Forelimb muscle (tissue), 1 donor: ENCODE measurements at regions not wholly inside any gene's neighbourhood (a gene's known extent, or its start where the extent isn't known, plus 50 kb on each side); places are given as distances from the start of the nearest gene placed in this dataset.
"Not testable (repeated sequence)": the region's sequence is repeated elsewhere in the genome, so short reads cannot be mapped to it uniquely, and the experiment has no call there.

Source experiments
- DNase-seq: peaks from one replicate; pipeline ENCODE4 v3.0.0-alpha.2; 2013; ENCODE audit warnings: low read depth

DNA sequence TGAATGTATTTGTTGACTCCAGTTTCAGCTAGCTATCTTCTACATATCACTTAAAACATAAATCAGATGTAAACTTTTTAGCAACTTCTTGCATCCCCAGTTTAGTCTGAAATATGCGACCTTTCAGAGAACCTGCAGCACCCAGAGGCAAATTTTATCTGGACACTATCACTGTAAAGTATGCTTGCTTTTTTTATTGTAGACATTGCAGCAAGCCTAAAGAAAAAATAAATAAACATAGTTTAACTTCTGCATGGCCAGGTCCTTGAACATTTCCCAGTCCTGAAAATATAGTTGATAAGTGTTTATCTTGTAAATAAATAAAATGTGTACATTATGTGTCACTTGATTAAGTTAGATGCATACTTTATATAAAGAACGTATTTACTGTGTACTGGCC lies 1829.4 kb downstream of the PCDH9 start:
- no peak for DNase-seq

DNA sequence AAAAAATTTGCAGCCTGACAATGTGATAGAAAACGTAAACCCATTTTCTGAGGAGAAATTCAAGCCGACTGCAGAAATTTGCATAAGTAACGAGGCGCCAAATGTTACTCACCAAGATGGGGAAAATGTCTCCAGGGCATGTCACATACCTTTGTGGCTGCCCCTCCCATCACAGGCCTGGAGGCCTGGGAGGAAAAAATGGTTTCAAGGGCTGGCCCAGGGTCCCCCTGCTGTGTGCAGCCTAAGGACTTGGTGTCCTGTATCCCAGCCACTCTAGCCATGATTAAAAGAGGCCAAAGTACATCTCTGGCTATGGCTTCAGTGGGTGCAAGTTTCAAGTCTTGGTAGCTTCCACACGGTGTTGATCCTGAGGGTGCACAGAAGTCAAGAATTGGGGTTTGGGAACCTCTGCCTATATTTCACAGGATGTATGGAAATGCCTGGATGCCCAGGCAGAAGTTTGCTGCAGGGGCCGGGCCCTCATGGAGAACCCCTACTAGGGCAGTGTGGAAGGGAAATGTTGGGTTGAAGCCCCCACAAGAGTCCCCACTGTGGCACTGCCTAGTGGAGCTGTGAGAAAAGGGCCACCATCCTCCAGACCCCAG lies 1842.3 kb downstream of the PCDH9 start:
- no peak for DNase-seq

DNA sequence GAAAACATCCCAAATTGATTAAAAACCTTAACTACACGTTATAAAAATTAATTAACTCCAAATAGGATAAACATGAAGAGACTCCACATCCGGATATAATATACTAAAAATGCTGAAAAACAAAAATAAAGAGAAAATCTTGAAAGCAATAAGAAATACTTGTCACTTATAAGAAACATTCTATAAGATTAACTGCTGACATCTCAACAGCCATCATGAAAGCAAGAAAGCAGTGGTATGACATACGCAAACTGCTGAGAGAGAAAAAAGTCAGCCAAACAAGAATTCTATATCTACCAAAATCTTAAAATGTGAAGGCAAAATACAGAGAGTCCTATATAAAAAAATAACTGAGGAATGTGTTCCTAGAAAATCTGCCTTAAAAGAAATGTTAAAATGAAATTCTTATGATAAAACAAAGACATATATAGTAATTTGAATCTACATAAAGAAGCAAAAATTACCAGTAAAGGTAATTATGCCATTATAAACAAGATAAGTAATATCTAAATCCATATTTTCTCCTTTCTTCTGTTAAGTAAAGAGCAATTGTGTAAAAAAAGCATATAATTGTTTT lies 1851.1 kb downstream of the PCDH9 start:
- DNase-seq: no peak

DNA sequence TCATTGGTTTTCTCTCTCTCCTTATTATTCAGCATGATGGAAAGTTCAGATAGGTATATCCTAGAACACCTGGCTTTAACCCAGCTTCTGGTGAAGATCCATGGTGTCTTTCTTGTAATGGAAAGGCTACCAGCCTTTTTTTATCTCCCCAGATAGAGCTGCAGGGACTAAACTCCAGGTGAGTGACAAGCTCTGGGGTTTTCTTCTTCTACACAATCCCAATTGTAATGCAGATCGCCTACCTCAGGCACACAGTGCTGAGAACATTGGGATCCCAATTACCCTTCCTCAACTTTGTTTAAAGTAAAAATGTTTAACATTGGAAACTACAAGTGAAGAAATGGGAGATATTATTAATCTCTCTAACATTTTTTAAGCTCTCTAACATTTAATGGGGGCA lies 1851.7 kb downstream of the PCDH9 start:
- DNase-seq: no peak

DNA sequence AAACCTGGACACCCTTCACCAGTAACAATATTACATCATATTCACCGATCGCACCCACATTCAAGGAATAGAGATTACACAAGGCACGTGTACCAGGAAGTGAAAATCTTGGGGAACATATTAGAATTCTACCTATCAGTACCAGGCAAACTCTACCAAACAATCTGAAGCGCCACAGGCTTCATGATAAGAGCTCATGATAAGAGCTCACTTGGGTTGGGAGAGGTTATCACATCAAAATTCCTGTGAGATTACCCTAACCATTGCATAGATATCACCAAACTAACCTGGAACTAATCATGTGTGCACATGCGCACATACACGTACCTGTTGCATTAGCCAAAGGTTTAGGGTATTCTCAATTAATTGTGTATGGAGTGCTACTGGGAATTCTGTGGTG lies 1861.3 kb downstream of the PCDH9 start:
- DNase-seq: no peak

DNA sequence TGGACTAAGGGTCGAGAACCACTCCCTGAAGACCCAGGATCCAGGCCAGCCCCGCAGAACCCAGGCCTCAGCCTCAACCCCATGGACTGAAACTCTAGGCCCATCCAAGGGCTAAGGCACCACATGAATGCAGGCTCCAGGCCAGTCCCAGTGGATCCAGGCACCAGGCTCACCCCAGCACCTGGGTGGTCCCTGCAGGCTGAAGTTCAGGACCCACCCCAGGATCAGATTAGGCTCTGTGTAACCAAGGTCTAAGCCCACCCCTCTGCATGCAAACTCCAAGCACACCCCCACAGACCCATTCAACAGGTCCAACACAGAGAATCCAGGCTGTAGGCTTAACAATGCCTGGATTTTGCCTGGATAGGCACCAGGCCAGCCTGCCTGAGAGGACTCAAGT lies 1876.2 kb downstream of the PCDH9 start:
- DNase-seq: no peak

DNA sequence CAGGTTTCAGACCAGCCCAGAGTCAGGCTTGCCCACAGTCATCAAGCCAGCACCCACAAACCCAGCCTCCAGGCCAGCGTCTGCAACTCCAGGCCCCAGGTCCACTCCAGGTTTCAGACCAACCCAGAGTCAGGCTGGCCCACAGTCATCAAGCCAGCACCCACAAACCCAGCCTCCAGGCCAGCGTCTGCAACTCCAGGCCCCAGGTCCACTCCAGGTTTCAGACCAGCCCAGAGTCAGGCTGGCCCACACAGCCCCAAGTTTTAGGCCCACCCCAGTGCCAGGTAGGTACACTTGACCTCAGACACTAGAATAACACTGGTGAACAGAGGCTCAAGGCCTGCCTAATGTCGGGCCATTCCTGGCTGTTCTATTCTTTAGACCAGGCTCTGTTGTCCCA lies 1877.0 kb downstream of the PCDH9 start:
- DNase-seq: not testable (repeated sequence)

DNA sequence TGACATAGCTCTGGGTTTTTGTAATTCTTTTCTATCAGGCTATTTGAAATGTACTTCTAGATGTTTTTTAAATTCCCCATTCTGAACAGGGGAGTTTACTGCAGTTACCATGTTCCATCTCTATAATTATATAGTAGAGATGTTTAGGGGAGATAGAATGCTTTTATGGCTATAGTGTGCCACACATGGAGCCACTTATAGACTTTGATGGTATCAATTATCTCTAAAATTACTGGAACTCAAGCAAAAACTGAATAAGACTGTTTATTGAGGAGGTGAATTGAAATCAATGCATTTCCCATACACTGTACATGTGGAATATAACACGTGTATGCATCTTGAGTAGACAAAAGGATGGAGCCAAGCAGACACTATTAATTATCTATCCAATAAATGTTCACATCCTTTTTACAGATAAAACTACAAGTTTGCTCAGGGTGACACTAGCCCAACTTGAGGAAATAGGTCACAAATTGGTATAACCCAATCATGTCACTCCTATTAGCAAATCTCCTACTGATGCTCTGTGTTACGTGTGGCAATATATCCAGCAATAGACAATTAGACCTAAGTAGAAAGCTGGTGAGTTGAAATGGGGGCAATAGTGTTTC lies 1882.6 kb downstream of the PCDH9 start:
- DNase-seq: no peak

DNA sequence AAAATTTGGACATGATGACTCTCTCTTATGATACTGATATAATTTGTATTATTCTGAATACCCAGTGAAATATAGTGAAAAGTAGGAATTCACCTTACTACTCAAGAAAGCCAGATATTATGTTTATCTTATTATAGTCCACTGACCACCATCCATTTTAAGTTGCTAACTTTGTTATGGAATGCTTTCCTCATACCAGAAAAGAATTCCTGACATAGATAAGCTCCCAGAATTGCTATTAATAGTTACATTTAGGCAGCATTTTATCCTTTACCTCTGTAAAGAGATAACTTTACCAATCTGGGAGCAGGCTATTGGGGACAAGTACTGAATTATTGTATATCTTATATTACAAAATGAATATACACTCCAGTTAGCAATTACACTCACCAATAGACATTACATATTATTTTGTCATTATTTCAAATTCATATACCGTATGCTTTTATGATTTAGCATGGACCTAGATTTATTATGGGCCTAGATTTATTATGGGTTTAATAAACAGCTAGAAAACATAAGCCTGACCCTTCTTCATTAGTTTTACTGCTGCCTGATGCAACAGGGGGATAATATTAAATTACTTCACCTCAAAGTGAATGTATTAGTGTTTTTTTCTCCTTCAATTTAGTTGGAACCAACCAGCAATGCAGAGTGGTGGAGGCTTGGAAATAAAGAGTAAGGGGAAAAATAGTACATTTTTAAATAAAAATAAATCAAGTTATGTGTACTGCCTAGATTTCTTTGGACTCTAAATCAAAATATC lies 1886.1 kb downstream of the PCDH9 start:
- no peak for DNase-seq

DNA sequence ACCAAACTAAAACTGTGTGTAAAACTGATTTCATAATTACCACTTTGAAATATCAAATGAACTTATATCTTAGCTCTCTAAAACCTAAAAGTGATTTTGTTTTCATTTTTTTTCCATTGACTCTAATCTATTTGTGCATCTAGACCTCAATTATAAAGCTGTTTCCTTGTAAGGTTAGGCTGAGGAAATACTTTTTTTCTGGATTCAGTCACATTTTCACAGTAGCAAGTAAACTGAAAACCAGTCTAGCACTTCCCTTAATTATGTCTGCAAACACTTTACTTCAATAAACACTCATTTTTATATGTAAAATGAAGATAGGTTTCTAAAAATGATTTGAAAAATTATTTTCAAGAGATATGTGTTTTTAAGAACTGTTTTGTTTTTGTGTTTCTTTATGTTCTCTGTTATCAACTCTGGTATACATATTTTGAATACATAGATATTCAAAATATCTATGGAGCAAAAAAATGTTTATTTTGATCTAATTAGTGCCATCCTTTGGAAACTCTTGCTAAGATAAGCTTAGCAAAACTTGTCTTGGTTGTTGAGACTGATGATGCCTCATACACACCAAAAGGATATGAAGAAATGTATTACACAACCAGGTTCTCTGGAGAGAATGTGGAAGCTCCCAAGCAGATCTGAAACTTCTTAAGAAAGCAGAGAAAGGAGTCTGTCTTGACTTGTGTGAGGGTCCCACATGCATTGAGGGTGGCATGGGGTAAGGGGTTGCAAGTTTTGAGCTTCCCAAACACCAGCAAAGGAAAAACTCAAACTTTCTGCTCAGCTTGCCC lies 1887.4 kb downstream of the PCDH9 start:
- DNase-seq: no peak

DNA sequence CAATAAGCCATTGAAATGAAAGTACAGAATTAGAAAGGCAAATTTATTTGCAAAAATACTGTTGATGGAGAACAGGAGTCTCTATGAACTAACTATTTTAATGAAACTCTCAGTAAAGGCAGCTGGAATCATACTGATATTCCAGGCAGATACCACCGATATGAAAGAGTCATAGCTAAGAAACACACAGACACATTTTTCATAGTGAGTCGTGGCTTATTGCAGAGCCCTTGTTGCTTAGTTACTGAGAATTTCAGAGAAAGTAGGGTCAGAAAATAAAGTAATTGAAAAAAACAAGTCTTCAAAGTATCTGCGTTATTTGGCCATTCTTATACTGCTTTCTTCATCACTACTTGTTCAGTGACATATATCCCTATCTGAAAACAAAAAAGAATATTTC lies 1890.9 kb downstream of the PCDH9 start:
- no peak for DNase-seq

DNA sequence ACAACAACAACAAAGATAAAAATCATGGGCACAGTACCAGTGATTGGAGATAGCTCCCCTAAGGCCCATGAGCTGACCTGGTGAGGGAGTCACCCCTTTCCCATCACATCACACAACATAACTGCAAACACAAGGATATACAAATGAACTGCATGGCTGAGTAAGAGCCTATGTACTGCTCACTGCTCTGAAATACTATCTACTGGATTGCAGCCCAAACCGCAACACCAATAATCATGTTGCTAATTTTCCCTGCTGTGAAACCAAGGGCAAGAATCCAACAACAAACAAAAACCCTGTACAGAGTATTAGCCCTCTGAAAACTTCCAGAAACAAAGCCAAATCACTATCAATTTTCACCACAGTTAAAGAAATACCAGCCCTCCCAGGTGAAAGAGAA lies 1893.2 kb downstream of the PCDH9 start:
- DNase-seq: no peak

DNA sequence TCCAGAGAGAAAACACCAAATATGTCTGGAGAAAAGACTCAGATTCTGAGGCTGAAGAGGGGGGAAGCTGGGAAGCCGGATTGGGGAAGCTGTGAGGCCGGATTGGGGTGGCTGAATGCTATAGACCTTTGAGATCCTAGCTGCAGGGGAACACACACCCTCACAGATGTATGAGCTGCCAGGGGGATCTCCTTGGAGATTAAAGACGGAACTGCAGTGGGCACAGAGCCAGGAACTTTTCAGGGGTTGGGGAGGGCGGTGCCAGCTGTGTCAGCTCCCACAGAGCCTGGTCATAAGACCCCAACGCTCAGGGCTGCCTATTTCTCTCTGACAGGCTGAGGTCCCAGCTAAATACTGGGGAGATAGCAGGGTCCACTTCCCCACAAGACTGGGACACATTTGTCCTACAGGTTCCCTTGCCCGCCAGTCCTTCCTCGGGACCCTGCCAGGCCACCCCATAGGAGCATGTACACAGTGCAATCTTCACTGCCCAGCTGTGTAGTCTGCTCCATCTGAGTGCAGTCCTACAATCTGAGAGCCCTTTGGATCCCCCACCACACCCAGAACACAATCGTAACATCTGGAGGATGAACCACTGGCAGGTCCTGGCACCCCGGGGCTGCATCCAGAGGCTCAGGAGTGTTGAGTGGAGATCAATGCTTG lies 1893.9 kb downstream of the PCDH9 start:
- no peak for DNase-seq

DNA sequence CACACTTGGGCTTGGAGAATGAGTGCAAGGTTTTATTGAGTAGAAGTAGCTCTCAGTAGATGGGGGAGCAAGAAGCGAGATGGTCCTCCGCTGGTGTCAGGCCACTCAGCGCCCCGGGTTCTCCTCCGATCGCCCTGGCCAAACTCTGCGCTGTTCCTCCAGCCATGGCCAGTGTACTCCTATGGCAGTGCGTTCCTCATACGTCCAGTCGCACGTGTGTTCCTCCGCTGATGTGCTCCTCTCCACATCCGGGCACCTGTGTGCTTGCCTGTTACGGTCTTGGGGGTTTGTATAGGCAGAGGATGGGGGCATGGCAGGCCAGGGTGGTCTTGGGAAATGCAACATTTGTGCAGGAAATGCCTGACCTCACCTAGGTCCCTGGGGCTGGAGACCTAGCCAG lies 1899.4 kb downstream of the PCDH9 start:
- DNase-seq: no peak

DNA sequence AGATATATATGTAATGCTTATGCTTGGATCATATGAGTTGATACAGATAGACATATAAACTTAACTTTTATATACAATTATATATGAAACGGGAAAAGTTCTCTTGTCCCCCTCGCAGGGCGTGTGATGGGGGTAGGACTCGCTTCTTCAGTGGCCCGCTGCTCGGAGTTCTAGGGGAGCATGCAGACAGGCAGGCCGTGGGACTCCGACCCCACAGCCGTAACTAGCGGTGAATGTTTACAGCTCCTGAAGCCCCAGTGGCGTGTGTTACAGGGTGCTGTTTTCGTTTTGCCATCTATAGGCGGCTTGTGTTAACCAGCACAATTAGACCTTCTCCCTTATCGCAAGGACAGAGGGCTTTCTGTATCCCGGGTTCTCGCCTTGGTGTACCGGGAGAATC lies 1899.8 kb downstream of the PCDH9 start:
- DNase-seq: no peak

DNA sequence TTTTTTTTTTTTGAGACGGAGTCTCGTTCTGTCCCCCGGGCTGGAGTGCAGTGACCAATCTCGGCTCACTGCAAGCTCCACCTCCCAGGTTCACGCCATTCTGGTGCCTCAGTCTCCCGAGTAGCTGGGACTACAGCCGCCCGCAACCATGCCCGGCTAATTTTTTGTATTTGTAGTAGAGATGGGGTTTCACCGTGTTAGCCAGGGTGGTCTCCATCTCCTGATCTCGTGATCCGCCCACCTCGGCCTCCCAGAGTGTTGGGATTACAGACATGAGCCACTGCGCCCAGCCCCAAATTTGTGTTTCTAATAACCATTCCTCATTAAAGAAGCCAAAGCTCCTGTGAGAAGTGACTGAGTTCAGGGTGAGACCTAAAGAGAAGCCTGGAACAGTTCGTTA lies 1906.9 kb downstream of the PCDH9 start:
- not testable (repeated sequence) for DNase-seq

DNA sequence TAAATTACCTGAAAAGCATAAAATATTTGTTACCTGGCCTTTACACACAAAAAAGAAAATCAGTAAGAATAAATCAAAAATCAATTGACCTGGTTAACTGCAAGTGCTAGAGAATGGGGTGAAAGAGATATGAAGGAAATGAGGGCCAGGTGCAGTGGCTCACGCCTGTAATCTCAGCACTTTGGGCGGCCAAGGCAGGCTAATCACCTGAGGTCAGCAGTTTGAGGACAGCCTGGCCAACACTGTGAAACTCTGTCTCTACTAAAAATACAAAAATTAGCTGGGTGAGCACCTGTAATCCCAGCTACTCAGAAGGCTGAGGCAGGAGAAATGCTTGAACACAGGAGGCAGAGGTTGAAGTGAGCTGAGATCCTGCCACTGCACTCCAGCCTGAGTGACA lies 1908.7 kb downstream of the PCDH9 start:
- not testable (repeated sequence) for DNase-seq

DNA sequence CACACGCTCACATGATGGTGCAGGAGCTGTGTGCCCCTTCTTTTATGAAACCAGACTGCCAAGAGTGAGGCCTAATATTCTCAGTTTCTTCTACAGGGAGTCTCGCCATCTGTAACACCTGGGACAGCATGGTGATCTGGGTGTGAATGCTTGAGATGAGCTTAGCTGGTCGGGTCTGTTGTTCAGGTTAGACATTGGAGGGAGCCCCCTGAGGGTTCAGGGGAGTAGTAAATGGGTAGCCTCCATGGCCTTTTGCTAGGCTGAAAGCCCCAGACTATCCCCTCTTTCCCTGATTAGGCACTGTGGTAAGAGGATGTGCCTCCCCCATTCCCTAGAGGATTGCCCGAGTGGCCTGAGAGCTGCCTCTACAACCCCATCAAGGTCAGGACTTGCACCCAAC lies 1916.1 kb downstream of the PCDH9 start:
- DNase-seq: no peak

DNA sequence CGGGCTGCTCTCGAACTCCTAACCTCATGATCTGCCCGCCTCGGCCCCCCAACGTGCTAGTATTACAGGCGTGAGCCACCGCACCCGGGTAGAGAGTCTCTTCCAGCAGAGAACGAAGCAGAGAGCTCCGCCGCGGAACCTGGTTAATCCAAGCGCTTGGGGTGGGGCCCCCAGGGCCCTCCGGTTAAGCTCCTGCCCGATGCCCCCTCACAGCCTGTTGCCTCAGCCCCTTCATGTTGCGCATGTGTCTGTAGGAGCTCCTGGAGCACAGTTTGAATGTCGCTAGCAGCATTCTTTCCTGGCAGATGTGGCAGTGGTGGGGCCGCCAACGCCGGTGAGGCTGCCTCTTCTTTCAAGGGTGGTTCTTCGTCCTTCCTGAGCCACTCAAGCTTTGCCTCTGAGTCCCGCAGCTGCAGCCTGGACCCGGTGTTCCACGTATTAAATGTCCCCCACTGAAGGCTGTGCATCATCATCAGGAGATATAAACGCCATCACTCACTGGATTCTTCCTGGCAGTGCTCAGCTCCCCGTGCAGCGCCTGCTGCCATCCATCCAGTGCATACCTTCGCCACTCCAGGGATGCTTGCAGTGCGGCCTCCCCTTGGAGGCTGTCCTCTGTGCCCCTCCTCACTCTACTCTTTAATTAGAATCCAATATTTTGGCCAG lies 1919.3 kb downstream of the PCDH9 start:
- DNase-seq: no peak

DNA sequence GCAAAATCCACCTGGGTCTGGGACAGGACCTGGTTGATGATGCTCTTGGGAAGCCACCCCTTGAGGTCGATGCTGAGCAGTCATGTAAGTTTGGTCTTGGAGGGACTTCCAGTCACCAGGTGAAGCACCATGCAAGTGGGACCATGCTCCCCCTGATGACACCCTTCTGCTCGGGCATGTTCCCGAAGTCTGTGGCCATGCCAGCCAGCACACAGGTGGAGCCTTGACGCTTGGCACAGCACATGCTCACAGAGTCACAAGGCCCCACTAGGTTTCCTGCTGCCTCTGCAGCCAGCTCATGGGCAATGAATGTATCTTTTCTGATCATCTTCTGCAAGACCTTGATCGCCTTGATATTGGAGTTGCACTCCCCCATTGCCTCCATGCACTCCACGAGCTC lies 1920.2 kb downstream of the PCDH9 start:
- DNase-seq: no peak

DNA sequence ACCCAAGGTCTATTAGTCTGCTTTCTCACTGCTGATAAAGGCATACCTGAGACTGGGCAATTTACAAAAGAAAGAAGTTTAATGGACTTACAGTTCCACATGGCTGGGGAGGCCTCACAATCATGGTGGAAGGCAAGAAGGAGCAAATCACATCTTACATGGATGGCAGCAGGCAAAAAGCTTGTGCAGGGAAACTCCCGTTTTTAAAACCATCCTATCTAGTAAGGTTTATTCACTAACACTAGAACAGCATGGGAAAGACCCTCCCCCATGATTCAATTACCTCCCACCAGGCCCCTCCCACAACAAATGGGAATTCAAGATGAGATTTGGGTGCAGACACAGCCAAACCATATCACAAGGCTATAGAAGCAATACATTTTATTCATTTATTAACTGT lies 1921.4 kb downstream of the PCDH9 start:
- not testable (repeated sequence) for DNase-seq
